Hematopoietic multipotent progenitor cell treated with erythropoietin and hydrocortisone succinate and interleukin-3 and kit ligand, for 15 days (in vitro differentiated cells): ENCODE measurements at regions not wholly inside any gene's neighbourhood (a gene's known extent, or its start where the extent isn't known, plus 50 kb on each side); places are given as distances from the start of the nearest gene placed in this dataset.

Source experiments
- DNase-seq: peaks from one replicate; pipeline ENCODE4 v3.0.0-alpha.2; 2015; ENCODE audit warnings: low spot score

DNA sequence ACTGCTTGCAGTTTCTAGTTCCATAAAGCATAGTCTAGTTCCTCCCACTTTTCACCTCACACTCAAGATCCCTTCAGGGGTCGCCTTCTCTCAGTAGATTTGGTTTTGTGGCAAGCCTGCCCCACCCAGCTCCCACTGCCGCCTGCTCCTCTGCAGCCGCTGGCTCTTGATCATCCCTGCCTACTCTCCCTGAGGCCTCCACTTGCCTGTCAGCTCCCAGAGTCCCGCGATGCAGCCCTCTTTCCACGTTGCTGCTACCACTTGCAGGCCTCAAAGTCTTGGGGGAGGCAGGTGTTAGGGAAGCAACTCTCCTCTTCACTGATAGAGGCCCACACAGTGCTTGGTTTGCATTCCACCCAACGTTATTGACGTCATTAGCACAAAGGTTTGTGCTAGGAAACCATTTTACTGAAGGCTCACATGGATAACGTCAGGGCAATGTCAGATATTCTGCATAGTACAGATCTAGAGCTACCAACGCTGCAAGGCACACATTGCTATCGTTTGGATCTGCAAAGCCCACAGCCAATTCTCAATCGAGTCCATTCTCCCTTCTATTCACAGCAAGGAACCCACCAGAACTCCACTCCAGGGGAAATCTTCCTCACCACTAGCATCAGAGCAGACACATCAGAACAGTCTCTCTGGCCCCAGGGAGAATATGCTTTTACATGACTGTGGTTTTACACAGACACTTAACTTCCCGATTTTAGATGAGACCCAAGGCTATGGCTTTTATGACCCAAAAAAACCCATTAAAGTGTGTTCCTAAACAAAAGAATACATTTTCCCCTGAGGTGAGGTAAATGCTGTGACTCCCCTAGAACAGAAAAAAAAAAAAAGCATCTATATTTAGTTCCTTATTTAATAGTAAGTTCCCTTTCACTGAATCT is 519.5 kb upstream of the CAMK1G start:
- no peak for DNase-seq

DNA sequence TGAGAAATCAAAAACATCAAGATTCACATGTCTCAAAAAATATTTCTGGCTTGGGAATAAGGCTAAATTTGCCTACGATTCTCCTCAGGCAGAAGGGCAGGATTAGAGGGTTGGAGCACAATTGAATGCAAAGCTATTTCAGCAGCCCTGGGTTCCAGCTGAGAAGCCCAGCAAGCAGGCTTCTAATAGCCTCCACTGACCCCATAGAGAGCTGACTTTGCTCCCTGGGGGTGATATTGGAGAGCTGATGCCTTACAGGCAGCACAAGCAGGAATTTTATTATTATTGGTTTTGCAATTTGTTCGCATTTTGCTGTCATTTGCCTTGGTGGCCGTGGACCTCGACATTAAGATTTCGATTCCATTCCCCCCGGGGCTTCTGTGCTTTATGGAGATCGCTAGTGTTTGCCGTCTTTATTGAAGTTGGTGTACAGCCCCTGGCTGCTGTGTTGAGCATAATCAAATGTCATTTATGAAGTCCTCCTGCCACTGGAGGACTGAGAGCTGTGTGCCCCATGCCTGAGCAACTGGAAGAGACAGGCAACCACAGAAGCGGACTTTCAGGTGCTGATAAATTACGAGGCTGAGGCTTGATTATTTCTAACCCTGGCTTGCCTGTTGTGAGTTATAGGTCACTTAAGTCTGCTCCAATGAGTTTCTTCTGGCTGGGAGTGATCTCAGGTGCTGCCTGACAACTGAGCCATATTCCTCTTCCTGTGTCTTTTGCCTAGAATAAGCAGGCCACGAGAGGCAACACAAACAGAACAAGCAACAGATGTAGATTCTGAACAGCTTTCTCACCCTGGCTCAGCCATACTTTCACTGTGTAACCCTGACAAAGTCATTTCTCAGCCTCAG is 518.4 kb upstream of the CAMK1G start:
- DNase-seq: no peak

DNA sequence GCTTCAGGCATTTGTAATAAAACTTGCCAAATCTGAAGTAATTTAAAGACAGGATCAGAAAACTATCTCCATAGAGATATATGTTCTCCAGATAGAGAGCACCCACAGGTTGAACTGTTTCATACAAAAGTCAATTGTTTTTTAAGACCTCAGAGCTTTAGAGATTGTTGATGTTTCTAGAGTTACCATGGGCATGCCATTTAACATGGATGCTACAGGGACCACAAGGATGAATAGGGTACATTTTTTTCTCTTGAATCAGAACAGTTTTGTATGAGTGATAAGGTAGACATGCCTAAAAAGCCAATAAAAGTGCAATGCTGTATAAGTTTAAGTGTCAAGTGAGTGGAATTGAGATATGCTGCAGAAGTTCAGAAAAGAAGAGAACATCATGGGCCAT is 511.0 kb upstream of the CAMK1G start:
- no peak for DNase-seq

DNA sequence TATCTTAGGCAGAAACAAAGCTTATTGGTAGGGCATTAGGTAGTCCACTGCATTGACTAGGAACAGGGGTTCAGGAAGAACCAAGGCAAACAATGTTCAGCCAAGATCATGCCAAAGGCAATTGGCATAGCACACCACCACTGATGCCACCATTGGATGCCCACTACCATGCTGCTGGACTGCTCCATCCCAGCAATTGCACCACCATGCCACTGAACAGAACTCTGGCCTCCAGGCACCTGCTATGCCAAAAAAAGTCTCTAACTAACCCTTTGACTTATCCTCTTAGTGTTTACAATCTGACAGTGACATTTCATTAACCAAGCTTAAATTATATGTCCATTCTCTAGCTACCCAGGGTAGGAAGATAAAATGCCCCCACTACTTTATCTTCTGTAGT is 509.6 kb upstream of the CAMK1G start:
- no peak for DNase-seq

DNA sequence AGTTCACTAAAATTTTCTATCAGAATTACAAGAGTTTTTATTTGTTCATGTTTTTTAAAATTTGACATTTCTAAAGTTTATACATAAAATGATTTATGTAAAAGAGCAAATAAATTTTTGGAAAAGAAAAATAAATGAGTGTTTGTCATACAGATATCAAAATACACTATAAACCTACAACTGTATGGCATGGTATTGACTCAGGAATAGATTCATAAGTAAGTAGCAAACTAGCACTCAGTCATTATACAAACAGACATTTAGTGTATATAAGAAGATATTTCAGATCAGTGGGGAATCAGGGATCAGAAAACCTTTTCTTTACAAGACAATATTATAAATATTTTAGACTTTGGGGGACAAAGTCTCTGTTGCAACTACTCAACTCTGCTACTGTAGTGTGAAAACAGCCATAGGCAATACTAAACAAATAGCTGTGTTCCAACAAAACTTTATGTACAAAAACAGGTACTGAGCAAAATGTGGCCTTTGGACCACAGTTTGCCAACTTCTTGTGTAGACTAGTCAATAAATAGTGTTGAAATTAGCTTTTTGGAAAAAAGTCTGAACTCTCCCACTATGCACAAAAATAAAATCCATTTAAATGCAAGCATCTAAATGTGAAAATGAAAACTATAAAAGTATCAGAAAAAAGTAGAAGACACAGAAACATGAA is 508.8 kb upstream of the CAMK1G start:
- DNase-seq: no peak

DNA sequence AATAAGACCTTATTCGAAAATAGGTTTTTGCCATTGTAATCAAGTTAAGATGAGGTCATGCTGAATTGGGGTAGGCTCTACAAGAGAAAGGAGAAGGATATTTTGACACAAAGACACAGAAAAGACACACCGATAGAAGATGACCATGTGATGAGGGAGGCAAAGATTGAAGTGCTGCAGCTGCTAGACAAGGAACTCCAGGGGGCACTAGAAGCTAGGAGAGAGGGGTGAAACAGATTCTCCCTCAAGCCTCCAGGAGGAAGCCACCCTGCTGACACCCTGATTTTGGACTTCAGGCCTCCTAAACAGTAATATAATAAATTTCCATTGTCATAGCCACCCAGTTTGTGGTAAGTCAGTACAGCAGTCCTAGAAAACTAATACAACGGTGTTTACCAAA is 506.8 kb upstream of the CAMK1G start:
- no peak for DNase-seq

DNA sequence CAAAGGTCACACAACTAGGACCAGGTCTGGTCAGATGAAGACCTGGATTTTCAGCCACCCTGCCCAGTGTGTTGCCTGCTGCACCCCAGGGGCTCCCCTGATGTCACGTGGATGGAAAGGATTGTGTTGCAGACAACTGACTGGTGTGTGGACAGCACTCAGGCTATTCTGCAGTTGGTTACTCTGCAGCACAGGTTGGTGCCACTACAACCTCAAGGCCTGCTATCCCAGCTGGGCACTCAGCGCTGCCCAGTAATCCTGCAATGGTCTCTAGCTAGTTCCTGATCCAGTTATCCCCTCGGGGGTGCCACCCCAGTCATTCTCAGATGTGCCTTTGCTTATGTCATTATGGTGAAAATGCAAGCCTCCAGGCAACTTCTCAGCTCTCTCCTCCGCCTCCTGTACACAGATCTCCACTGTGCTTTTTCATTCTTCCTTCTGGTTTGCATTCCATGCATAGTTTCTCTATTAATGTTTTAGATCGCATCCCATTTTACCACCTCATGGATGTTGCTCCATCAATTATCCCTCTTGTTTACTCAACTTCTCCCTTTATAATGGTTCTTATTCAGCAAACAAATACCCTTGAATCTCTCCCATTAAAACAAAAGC is 503.2 kb upstream of the CAMK1G start:
- DNase-seq: no peak

GRCh38 chr1:209086486-209087192 is 496.9 kb upstream of the CAMK1G start:
- DNase-seq: no peak

GRCh38 chr1:209094384-209094783 is 489.1 kb upstream of the CAMK1G start:
- no peak for DNase-seq

DNA sequence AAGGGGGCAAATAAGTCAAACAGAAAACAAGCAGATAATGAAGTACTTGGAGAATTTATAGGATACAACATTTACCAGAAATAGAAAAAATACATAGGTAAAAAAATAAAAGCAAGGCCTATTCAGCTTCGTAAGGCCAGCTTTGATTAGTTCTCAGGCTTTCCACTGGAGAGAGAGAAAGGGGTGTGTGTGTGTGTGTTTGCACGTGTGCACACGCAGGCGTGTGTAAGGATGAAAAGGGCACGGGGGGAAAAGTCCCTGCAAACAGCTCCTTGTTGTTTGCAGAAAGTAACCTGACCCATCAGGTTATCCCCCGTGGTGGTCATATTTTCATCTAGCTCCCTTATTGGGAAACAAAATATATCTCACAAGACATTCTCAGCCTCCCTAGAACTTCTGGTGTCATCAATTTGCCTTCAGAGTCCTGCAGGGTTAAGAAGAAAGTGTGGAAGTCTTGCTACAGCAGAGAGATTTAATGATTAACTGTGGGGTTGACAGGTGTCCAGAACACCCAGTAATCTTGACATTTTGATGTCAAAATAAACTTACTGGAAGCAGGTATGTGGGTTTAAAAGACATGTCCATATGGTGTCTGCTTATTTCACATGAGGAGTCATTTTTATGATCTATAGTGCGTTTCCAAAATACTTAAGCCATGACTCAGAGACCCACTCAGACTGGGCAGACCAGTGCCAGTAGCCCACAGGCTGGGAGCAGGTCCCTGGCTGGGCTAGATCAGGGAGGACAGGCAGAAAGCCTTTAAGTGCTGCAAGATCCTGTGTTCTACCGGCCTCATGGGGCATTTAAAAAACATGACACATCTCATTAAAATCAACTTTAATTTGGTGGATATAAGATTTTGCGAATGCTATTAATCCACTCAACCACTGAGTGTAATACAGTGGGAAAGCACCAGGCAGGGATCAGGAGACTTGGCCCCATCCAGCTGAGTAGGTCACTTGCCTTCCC is 487.6 kb upstream of the CAMK1G start:
- DNase-seq: no peak

GRCh38 chr1:209100460-209100859 is 483.1 kb upstream of the CAMK1G start:
- DNase-seq: no peak

DNA sequence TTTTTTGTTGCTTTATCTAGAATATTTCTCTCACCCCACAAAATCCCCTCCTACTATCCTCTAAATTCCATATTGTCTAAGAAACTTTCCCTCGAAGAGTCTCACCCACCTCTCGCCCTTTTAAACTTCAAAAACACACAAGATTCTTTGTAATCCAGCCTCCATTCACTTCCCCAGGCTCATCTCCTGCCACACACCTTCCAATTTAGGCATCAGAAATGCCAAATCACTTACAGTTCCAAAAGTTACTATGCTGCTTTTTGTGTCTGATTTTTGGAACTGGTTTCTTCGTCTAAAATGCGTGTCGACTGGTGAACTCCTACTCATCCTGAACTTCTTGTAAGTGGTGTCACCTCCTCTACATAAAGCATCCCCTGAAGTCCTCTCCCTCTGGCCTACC is 482.4 kb upstream of the CAMK1G start:
- DNase-seq: no peak

DNA sequence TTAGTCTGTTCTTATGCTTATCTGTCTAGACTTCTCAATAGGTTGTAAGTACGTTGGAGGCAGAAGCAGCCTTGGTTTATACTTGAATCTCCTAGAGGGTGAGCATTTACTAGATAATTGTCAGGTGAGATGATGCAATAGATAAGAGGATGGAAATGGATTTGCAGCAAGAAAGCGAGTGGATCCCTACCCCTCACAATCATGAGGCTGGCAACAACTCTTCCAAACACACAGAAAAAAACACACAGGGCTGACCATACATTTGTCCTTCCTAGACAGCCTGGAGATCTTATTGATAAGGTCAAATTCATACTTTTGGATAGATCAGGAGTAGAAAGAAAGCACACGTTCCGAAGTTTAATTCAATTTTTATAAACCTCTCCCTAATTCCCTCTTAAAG is 481.4 kb upstream of the CAMK1G start:
- no peak for DNase-seq

DNA sequence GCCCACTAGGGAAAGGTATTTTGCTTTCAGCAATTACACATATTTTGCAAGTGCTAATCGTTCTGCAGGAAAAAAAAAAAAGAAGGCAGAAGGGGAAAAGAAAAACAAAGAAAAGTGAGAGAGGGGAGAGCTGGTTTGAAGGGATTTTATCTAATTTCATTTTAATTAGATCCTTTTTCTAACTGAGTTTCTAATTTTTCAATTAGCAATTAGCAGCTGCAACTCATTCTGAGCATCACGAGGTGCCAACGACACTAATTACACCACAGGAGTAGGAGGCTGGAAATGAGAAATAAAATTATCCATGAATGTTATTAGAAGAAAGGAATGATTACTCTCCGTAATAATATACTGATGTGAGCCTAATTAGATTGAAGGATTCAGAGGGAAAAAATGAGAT is 481.0 kb upstream of the CAMK1G start:
- no peak for DNase-seq

DNA sequence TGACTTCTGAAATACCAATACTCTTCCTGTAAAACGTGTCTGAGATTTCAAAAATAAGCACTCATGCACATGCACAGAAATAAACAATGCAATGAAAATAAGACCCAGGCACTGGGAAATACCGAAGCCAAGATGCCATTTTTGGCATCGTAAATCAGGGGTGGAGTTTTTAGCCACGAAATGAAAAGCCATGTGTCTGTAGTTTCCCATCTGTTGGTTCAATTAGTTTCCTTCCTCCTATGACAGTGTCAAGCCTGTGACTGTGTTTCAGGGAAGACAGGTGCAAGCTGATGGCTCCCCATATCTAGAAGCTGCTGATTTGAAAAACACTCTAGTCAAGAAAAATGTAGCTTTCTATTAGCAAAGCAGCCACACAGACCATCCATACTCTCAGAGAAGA is 480.4 kb upstream of the CAMK1G start:
- DNase-seq: no peak

DNA sequence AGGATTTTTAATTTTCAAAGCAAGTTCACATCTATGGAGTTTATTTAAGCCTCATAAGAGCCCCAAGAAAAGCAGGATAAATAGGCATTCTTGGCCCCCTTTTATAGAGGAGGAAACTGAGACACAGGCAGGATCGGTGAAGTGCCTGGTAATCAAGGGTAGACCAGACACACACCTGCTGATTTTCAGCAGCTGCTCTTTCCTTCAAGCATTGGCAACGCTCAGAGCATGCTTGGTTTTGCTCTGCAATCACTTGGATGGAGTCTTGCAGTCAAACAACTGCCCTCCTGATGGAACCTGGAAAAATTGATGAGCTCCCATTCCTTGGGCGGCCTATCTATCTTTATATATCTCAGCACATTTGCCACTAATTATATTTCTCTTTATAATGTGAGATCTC is 478.9 kb upstream of the CAMK1G start:
- no peak for DNase-seq

DNA sequence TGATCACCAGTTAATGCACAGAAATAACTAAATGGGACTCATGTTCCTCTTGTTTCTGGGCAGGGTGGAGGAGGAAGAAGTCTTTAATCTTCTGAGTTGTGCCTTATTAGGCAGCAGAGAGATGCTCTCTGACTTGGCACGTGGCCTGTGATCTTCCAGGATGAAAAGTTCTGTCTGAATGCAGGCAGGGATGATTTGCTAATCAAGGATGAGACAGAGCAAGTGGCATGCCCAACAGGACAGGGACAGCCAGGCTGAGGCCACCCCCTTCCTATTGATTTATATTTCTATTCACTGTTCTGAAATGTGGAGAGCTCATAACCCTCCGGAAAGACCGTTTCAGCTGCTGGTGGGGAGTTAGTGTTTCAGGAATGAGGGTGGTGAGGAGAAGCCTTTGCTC is 477.8 kb upstream of the CAMK1G start:
- no peak for DNase-seq

- DNase-seq: no peak
These were observed 477.2 kb upstream of the CAMK1G start for GRCh38 chr1:209106237-209106741.

DNA sequence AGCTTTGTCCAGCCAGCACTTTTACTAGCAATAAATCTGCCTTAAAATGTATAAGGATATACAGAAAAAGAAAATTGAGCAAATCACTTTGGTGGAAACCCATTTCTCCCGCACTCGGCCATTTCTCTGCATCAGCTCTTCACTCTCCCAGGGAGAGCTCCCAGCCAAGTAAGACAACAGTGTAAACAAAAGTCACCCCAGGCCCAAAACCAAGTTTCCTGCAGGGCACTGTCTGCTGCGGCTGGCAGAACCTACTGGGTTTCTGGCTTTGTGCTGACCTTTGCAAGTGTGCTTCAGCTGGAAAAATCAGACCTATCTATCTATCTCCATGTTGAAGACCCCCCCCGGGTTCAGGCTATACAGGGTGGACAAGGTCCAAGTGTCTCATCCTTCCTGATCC is 476.7 kb upstream of the CAMK1G start:
- no peak for DNase-seq

GRCh38 chr1:209107535-209107934 is 476.0 kb upstream of the CAMK1G start:
- DNase-seq: no peak
